Left cardiac atrium (tissue), 4 donors: ENCODE measurements at regions not wholly inside any gene's neighbourhood (a gene's known extent, or its start where the extent isn't known, plus 50 kb on each side); places are given as distances from the start of the nearest gene placed in this dataset.

Source experiments
- ATAC-seq, 2 donors: fragments of 200-7000 bp; cut with Tn5 transposase; one replicate each; pipeline ENCODE4 v1.9.1; 2020; ENCODE audit warnings: mild to moderate bottlenecking in 2 of 2, moderate library complexity in 2 of 2
- DNase-seq: peaks from one replicate; pipeline ENCODE4 v3.0.0-alpha.2; 2020
- intact Hi-C, 2 donors: fragments of 100-400 bp; cut with DNase I; formaldehyde crosslinking; loops; one replicate each; pipeline versions ENCODE4 v1.14.1 to v1.15.1; 2022 to 2023
- donor health status: DM: no; HTN: yes; CAD: no.
- donor health status: DM: no; HTN: yes; CAD: no; lungs with severe emphysema.
- donor health status: DM: yes; HTN: yes; CAD: no.
- donor health status: Dilated cardiomyopathy.

DNA sequence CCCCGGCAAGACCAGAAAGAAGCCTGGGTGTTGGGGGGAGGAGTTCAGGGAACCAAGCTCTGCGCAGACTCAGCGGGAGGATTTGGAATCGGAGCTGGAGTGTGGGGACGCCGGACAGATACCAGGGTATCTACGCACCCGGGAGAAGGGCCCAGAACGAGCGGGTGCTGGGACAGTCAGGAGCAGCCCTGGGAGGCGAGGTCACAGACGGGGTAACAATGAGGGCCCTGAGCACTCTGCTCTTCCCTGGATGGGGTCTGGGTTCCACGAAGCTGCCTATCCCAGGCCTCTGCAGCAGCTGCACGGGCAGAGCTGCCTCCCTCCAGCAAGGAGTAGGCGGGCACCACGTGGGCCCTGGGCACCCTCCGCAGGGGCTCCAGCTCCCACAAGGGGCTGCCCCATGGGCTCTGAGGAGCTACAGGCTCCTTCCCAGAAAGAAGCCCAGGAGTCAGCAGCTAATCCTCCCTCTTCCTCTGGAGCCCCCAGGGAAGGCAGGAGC lies 197.2 kb downstream of the BRD1 start:
- DNase-seq, result peak; percentile 6

DNA sequence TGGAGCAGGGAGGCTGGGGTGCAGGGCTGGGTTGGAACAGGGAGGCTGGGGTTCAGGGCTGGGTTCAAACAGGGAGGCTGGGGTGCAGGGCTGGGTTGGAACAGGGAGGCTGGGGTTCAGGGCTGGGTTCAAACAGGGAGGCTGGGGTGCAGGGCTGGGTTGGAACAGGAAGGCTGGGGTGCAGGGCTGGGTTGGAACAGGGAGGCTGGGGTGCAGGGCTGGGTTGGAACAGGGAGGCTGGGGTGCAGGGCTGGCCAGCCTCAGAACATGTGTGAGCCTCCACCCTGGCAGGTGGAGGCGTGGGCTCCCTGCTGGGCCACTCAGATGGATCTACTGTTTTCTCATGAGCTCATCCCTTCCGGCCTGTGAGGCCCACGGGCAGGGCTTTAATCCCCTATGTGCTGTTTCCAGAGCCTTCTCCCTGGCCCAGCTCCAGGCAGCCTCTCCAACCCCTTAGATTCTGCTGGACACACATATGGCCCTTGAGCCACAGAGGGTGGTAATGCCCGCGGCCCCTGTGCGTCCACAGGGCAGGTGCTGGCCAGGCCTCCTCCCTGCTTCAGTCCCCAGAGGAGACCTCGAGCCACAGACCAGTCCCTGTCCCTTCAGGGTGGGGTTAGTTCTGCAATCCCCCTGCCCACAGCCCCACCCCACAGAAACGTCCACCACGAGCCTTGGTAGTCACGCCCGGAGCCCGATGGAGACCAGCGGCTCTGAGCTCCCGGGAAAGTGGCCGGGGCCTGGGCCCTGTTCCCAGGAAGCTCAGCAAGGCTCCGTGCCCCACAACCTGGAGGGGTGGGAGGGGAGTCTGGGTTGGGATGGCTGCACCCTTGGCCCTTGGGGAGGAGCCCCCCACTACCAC lies 197.9 kb downstream of the BRD1 start:
- no peak for ATAC-seq
- intact Hi-C loops, result loop anchor here in 1 of 2 donors (10.0 kb wide), 1 partner anchor 1055 kb away; no protein-coding TSS in a partner anchor
- DNase-seq, result no peak

More for the DNA sequence above, 197.2 kb downstream of the BRD1 start:
- intact Hi-C loops, result loop anchor here in 1 of 2 donors (10.0 kb wide), 1 partner anchor 1056 kb away; no protein-coding TSS in a partner anchor
- ATAC-seq, result no peak

DNA sequence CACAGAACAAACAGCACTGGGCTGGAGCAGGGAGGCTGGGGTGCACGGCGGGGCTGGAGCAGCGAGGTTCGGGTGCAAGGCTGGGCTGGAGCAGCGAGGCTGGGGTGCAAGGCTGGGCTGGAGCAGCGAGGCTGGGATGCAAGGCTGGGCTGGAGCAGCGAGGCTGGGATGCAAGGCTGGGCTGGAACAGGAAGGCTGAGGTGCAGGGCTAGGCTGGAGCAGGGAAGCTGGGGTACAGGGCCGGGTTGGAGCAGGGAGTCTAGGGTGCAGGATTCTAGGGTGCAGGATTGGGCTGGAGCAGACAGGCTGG lies 198.5 kb downstream of the BRD1 start:
- ATAC-seq, result no peak
- no peak for DNase-seq
- intact Hi-C loops, result no loop called here

DNA sequence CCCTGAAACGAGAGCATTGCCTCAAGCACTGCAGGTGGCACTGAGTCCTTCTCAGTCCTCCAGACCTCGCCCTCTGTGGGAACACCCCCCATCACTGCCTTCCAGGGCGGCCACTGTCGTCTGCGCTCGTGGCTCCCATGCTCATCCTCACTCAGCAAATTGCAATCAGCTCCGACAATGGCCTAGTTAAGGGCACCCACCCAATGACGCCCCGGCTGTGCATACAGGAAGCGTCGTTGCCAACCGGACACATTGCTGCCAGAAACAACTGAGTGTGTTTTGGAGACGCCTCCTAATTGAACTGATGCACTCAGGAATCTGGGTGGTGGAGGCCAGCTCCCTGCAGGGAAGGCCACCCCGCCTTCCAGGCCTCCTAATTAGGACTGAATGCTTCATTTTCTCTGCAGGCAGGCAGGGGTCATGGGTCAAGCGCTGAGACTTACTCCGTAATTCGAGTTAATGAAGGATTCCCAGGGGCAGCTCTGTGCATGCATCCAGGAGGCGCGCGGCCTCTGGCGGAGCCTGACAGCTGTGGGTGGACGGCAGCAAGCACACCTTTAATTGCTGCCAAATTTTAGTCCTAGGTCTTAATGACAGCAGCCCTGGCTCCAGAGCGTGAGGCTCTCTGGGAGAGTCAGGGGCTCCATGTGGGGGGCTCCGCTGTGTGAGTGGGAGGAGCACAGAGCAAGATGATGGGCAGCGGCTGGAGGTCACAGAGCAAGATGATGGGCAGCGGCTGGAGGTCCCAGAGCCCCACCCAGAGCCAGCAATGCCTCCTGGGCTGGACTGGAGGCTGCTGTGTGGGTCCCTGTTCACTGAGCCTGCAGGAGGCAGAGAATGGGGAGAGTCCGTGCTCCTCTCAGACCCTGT lies 199.0 kb downstream of the BRD1 start:
- DNase-seq (no peak), ATAC-seq (no peak)
- intact Hi-C loops, result no loop called here

DNA sequence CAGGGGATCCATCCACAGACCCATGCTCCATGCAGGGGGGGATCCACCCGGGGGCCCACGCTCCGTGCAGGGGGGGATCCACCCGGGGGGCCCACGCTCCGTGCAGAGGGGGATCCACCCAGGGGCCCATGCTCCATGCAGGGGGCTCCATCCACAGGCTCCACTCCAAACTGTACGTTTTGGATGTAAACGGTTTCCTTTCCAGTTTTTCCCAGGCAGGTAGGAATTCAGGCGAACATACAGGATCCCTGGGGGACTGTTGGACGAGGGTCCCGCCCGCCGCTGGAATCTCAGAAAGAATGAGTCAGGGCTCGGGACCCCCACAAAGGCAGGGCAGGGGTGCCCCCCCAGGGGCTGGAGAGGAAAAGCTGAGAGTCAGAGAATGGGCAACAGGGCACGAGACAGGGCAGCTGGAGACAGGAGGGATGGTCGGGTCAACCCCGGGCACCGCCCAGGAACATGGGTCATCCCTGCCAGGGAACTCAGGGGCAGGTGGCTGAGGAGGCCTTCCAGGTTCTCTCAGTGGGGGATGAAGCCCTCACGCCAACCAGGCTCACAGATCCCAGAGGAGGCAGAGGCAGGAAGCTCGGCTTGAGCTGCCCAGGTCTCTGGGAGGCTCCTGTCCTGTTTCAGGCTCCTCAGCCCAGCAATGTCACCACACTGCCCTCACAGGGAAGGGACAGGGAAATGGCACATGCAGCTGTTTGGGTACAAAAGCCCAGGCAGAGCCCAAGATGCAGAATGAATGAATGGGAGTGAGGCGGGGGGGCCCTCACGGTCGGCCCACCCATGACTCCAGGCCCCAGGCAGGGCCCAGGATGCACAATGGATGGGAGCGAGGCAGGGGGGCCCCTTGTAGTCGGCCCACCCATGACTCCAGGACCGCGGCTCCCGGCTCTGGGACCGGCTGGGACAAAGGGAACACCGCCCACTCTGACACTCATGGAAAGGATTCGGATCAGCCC lies 200.2 kb downstream of the BRD1 start:
- DNase-seq, result no peak
- intact Hi-C loops, result no loop called here
- ATAC-seq, result no peak

DNA sequence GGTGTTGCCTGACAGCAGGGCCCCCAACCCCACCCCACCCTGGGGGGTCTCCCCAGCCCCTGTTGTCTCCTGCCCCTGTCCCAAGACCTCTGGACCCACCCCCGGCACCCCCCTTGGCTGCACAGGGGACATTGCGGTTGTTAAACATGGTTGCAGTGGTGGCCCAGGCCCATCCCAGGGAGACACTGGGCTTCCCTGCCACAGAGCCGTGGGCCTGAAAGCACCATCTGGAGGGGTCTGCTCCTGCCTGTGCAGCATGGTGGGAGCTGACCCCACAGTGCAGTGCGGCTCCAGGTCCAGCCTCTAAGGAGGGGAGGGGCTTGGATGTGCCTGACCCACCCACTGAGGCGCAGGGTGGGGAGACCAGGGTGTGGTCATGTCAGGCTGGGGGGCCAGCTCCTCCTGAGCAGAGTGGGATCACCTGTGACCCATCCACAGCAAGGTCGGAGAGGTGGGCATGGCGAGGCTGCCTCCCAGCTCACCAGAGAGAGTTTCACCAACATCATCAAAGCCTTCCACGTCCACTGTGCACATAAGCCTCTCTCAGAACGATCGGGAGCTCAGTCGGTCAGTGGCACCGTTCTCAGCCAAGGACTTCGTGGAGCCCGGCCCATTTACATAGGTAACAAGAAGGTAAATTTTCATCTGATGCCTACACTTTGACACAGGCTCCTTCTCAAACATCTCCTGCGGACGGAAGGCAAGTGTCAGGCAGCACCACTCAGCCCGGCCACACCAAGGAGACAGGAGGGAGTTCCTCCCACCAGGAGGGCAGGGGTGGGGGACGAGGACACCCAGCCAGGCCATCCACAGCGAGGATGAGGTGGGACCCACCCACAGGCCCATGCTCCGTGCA lies 201.1 kb downstream of the BRD1 start:
- no peak for ATAC-seq
- intact Hi-C loops, result no loop called here
- DNase-seq, result peak; percentile 18

DNA sequence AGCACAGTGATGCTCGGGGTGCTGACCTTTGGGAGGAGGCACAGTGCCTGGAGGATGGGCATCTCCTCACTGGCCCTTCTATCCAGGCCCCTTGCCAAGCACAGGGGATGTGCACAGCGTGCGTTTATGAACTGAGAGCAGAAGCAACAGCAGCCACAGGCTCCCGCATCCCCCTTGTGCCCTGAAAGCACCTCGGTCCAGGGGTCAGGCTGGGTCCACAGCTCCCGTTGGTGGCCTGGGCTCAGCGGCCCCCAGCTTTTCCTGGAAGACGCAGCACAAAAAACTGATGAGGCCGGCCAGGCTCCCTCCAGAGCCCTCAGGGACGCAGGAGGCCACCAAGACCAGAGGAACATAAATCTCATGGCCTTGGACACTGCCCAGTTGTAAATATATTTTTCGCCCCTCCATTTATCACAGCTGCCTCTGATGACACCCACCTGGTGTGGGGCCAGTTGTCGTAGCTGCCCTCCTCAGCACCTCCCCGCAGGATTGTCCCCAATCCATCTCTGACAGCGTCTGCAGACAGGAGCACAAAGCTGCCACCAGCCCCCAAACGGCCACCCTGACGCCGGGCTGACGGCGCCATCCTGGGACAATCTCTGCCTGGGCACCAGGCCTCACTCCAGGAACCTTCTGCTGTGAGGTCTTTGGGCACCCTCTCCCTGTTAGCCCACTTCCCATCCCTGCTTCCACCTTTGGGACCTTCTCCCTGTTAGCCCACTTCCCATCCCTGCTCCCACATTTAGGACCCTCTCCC lies 203.1 kb downstream of the BRD1 start:
- peak; percentile 13 for DNase-seq
- intact Hi-C loops, result no loop called here
- no peak for ATAC-seq

DNA sequence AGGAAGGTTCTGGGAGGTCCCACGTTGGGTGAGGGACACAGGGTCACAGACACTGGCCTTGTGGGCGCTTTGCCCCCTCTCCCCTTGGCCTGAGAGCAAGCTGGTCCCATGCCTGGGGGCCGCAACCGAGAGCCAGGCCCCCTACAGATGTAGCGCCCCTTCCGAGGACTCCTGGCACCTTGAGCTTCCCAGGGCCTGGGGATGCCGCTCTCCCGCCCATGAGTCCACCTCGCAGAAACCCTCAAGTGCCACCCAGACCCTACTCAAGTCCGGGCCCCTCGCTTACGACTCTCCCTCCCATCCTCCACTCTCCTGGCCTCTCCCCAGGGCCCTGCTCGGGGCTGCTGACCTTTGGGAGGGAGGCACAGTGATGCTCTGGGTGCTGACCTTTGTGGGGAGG lies 204.0 kb downstream of the BRD1 start:
- ATAC-seq, result no peak
- intact Hi-C loops, result no loop called here
- peak; percentile 8 for DNase-seq

DNA sequence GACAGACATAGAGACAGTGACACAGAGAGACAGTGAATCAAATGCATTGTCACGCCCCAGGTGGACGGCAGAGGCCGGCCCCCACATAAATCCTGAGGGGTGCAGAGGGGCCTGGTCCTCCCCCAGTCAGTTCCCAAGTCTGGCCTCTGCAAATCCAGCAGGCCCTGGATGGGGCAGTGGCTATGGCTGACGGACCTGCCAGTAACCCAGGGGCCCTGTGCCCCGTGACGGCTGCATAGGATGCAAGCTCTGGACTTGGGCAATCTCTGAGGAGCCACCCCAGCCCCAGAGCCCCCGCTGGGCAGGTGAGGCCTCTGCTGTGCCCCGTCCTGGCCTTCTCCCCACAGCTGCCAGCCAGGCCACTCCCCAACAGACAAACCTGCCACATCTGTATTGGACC lies 204.5 kb downstream of the BRD1 start:
- intact Hi-C loops, result no loop called here
- DNase-seq (peak; percentile 14), ATAC-seq (no peak)

DNA sequence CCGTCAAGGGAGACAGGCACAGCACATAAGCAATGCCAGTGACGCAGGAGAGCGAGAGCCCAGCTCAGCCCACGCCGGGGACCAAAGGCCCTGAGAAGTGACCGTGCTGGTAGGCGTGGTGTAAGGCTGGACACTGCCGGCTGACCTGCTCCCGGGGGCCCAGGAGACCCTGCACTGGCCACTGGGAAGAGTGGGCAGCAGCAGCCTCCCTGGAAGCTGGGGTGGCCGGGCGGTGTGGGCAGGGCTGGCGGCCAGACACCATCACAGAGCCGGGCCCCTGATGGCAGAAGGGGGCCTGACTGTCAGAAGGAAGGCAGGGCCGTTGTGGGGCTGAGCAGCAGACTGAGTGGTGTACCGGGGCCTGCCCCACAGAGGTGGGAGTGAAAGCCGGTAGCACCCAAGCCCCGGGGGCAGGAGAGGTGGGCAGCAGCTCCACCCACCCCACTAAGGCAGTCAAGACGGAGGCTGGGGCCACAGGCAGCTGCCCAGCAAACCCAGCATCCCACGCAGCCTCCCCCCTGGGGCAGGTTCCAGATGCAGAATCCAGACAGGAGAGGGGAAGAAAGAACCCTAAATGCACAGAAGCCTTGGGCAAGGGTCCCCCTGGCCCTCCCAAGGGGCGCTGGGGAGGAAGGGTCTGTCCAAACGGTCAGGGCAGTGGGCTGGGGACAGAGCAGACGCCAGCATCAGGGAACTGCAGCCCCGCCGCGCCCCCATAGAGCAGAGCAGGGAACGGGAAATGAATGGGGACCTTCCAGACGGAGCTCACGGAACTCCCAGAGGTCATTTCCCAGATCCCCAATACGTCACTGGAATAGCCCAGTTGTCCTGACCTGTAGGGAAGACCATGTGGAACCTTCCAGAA lies 205.2 kb downstream of the BRD1 start:
- ATAC-seq (no peak), DNase-seq (peak; percentile 7)
- intact Hi-C loops, result no loop called here

DNA sequence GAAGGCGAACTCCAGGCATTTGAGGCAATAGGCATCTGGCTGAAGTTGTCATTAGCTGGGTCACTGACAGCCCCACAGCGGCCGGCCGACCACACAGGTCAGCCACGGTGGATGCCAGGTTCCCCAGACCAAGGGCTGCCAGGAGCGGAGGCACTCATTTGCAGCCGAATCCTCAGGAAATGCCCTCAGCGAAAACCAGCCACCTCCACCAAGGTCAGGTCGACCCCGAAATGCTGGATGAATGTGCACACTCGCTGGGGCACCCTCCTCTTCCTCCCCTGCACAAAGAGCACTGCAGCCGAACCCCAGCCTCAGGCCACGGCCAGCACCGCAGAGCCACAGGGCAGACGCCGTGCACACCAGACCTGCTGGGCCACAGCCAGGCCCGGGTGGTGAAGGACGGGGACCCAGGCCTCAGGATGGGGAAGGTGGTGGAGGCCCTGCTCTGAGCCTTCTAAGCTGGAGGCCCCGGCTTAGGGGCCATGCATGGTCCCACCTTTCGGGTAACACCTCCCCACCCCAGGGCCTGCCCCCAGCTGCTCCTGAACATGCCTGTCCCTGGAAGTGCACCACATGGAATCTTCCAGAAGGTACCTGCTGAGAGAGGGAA lies 206.0 kb downstream of the BRD1 start:
- ATAC-seq, result no peak
- peak; percentile 7 for DNase-seq
- intact Hi-C loops, result no loop called here

DNA sequence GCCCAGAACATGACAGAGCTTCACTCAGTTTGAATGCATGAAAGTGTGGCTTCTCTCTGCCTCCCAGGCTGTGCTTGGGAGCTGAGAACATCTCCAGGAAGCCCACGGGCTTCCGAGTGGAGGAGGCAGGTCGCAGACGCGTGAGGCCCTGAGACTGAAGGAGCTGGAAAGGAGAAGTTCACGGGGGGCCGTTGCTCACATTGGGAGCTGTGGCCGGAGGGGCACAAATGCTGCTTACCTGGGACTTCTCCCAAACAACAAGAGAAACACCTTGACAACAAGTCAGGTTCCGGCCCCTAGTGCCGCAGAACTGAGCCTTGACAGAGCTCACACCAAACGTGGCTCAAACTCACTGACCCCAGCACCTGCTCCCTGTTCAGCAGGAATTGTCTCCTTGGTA lies 207.0 kb downstream of the BRD1 start:
- intact Hi-C loops, result no loop called here
- DNase-seq, result no peak
- no peak for ATAC-seq

DNA sequence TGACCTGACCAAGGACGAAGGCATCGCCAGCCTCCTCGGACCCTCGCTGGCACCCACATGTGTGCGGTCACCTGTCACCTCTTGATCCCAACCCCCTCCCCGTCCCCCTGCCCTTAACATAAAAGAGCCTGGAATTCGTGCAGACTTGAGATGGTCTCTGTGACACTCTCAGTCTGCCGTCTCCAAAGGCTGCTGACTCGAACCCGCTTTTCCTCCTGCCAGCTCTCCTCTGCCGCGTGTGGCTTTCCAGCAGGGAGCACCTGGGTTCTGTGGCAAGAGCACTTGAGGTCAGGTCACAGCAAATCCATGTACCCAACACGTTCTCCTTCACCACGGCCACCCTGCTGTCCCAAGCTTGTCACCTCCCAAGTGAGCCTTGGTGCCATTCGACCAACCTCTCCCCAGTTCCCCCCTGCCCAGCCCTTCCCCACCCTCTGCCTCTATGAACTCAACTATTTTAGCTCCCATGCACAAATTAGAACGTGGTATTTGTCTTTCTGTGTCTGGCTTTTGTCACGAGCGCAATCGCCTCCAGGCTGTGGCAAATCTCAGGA lies 207.6 kb downstream of the BRD1 start:
- intact Hi-C loops, result no loop called here
- DNase-seq (no peak), ATAC-seq (no peak)

DNA sequence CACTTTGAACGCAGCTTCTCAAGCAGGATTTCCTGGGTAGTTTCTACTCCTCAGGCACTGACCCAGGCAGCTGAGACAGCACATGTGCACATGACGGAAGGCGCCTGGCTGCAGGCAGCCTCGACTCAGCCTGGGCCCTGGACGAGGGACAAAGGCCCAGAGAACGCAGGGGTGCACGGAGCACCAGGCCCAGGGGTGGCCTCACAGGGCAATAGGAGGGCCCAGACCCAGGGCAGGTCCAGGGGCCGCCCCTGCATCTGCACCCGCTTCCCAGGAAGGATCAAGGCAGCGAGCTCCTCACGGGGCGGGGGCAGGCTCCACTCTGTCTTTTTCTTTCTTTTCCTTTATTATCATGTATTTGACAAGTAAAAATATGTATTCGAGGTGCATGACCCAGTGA lies 208.4 kb downstream of the BRD1 start:
- no peak for ATAC-seq
- no peak for DNase-seq
- intact Hi-C loops, result no loop called here

DNA sequence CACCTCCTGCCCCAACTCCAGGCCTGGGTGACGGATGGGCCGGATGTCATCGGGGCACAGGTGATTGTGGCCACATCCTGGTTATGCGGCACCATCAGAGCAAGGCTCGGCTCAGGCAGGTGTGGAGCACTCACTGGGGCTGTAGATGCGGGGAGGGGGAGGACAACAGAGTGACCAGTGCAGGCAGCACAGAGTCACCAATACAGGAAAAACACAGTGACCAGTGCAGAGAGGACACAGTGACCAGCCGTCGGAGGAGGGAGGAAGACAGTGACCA lies 209.1 kb downstream of the BRD1 start:
- no peak for DNase-seq

More for the DNA sequence above, 209.1 kb downstream of the BRD1 start:
- no peak for ATAC-seq
- intact Hi-C loops, result no loop called here
